ENCODE measurements at regions not wholly inside any gene's neighbourhood (a gene's known extent, or its start where the extent isn't known, plus 50 kb on each side); places are given as distances from the start of the nearest gene placed in this dataset.

GRCh38 chr3:30945291-30945690 is 50.8 kb upstream of the GADL1 start:
- no peak for DNase-seq

GRCh38 chr3:30948426-30948825 is 54.0 kb upstream of the GADL1 start:
- DNase-seq: no peak

- DNase-seq: no peak
Observed at GRCh38 chr3:30951826-30952225, 57.4 kb upstream of the GADL1 start.

GRCh38 chr3:30952786-30953185 is 58.3 kb upstream of the GADL1 start:
- DNase-seq: no peak

GRCh38 chr3:30954426-30954825 is 60.0 kb upstream of the GADL1 start:
- no peak for DNase-seq

GRCh38 chr3:30962084-30962483 is 67.6 kb upstream of the GADL1 start:
- no peak for DNase-seq

- no peak for DNase-seq
Observed at GRCh38 chr3:30962493-30962892, 68.0 kb upstream of the GADL1 start.

- DNase-seq: no peak
Observed at GRCh38 chr3:30963223-30963722, 68.8 kb upstream of the GADL1 start.

GRCh38 chr3:30964612-30965011 is 70.2 kb upstream of the GADL1 start:
- DNase-seq: no peak

GRCh38 chr3:30966896-30967295 is 72.4 kb upstream of the GADL1 start:
- DNase-seq: no peak

- no peak for DNase-seq
Observed at GRCh38 chr3:30970183-30970582, 75.7 kb upstream of the GADL1 start.

- no peak for DNase-seq
Observed at GRCh38 chr3:30972449-30972848, 78.0 kb upstream of the GADL1 start.

- DNase-seq: no peak
Observed at GRCh38 chr3:30974071-30974470, 79.6 kb upstream of the GADL1 start.

GRCh38 chr3:30977592-30977991 is 83.1 kb upstream of the GADL1 start:
- no peak for DNase-seq

GRCh38 chr3:30980993-30981392 is 86.5 kb upstream of the GADL1 start:
- DNase-seq: no peak

GRCh38 chr3:30982416-30983075 is 88.1 kb upstream of the GADL1 start:
- DNase-seq: no peak

GRCh38 chr3:30984855-30985749 is 90.6 kb upstream of the GADL1 start:
- no peak for DNase-seq

GRCh38 chr3:30986551-30986950 is 92.1 kb upstream of the GADL1 start:
- no peak for DNase-seq

GRCh38 chr3:30988769-30989168 is 94.3 kb upstream of the GADL1 start:
- DNase-seq: no peak

GRCh38 chr3:30989276-30990030 is 95.0 kb upstream of the GADL1 start:
- DNase-seq: no peak

- no peak for DNase-seq
Observed at GRCh38 chr3:30996467-30996866, 102.0 kb upstream of the GADL1 start.

- no peak for DNase-seq
Observed at GRCh38 chr3:31002730-31003129, 108.3 kb upstream of the GADL1 start.

- peak; percentile 94 for DNase-seq
Observed at GRCh38 chr3:31004025-31004678, 109.7 kb upstream of the GADL1 start.
